ENCODE measurements at regions not wholly inside any gene's neighbourhood (a gene's known extent, or its start where the extent isn't known, plus 50 kb on each side); places are given as distances from the start of the nearest gene placed in this dataset.

- Histone ChIP-seq H3K27ac (ENCODE audit: low read depth, low read length) (no peak overlapping the region), H3K4me1 (ENCODE audit: control insufficient read depth in 5 of 5, insufficient read depth in 5 of 5, low read length in 5 of 5) (peaks cover 0 to 25% (median 0%) of the 10 kb centered on the region in 5 donors), H3K4me3 (ENCODE audit: low read depth in 1 of 5, low read length in 5 of 5) (no peak overlapping the region), H3K27me3 (ENCODE audit: control insufficient read depth in 5 of 5, insufficient read depth in 4 of 5, low read length in 5 of 5) (no peaks in the 10 kb centered on the region), H3K9me3 (ENCODE audit: control insufficient read depth in 5 of 5, low read length in 5 of 5) (no peaks in the 10 kb centered on the region), H3K36me3 (ENCODE audit: control insufficient read depth in 5 of 5, insufficient read depth in 5 of 5, low read length in 5 of 5) (no peaks in the 10 kb centered on the region), H3K9ac (ENCODE audit: low read length in 5 of 5) (no peak overlapping the region)
Measured at GRCh38 chr10:4683838-4684237, 142.2 kb upstream of the AKR1E2 start.

- no peaks in the 10 kb centered on the region for H3K36me3 ChIP-seq (ENCODE audit: control insufficient read depth in 5 of 5, insufficient read depth in 5 of 5, low read length in 5 of 5)
- no peak overlapping the region for H3K27ac ChIP-seq (ENCODE audit: low read depth, low read length)
- peaks cover 0 to 18% (median under 1%) of the 10 kb centered on the region in 5 donors for H3K4me1 ChIP-seq (ENCODE audit: control insufficient read depth in 5 of 5, insufficient read depth in 5 of 5, low read length in 5 of 5)
- no peak overlapping the region for H3K4me3 ChIP-seq (ENCODE audit: low read depth in 1 of 5, low read length in 5 of 5)
- no peaks in the 10 kb centered on the region for H3K9me3 ChIP-seq (ENCODE audit: control insufficient read depth in 5 of 5, low read length in 5 of 5)
- no peak overlapping the region for H3K9ac ChIP-seq (ENCODE audit: low read length in 5 of 5)
- no peaks in the 10 kb centered on the region for H3K27me3 ChIP-seq (ENCODE audit: control insufficient read depth in 5 of 5, insufficient read depth in 4 of 5, low read length in 5 of 5)
Measured at GRCh38 chr10:4683137-4683536, 142.9 kb upstream of the AKR1E2 start.

- H3K27ac ChIP-seq (ENCODE audit: low read depth, low read length) = no peak overlapping the region
- H3K36me3 ChIP-seq (ENCODE audit: control insufficient read depth in 5 of 5, insufficient read depth in 5 of 5, low read length in 5 of 5) = no peaks in the 10 kb centered on the region
- no peaks in the 10 kb centered on the region for H3K27me3 ChIP-seq (ENCODE audit: control insufficient read depth in 5 of 5, insufficient read depth in 4 of 5, low read length in 5 of 5)
- no peak overlapping the region for H3K9ac ChIP-seq (ENCODE audit: low read length in 5 of 5)
- H3K9me3 ChIP-seq (ENCODE audit: control insufficient read depth in 5 of 5, low read length in 5 of 5) = no peaks in the 10 kb centered on the region
- peaks cover 0 to 9% (median 3%) of the 10 kb centered on the region in 5 donors for H3K4me1 ChIP-seq (ENCODE audit: control insufficient read depth in 5 of 5, insufficient read depth in 5 of 5, low read length in 5 of 5)
- no peak overlapping the region for H3K4me3 ChIP-seq (ENCODE audit: low read depth in 1 of 5, low read length in 5 of 5)
Measured at GRCh38 chr10:4678951-4679671, 146.9 kb upstream of the AKR1E2 start.

DNA sequence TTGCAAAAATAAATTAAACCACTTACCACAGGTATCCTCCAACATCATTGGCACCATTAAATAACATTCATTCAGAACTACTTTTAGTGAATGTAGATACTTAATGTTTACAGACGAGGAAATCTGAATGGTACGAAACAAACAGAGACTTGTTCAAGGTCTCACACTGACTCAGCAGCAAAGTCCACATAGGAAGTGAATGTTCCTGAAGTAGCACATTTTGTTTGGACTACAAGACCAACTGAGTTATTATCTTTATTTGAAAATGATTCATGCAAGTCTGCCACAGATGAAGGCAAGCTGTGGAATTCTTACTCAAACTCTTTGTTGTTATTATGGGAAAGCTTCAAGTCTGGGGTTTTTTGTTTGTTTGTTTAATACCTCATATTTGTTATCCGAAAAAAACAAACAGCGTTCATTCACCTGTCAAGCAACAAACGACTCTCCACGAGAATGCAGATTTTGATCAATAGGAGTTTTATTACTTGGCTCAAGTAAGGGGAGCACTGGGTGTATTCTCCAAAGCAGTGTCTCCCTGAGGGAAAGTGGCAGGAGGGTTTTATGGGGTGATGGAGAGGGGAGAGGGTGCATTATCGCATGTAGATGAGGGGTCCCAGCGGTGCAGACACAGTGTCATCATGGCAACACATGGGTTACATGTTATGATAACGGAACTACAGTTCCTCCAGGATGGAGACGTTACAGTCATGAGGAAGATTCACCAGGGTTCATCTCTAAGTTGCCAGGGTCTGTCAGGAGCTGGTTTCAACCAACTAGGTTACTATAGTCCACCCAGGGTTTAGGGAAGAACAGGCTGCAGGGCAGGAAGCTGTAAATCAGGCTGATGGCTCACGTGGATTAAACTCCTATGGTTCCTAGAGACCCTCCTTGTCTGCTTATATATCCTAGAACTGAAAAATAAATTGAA is 147.7 kb upstream of the AKR1E2 start:
- Histone ChIP-seq H3K4me1 (ENCODE audit: control insufficient read depth in 5 of 5, insufficient read depth in 5 of 5, low read length in 5 of 5) (peaks cover 0 to 9% (median 3%) of the 10 kb centered on the region in 5 donors), H3K4me3 (ENCODE audit: low read depth in 1 of 5, low read length in 5 of 5) (no peak overlapping the region), H3K9me3 (ENCODE audit: control insufficient read depth in 5 of 5, low read length in 5 of 5) (no peaks in the 10 kb centered on the region), H3K36me3 (ENCODE audit: control insufficient read depth in 5 of 5, insufficient read depth in 5 of 5, low read length in 5 of 5) (no peaks in the 10 kb centered on the region), H3K9ac (ENCODE audit: low read length in 5 of 5) (no peak overlapping the region), H3K27ac (ENCODE audit: low read depth, low read length) (no peak overlapping the region), H3K27me3 (ENCODE audit: control insufficient read depth in 5 of 5, insufficient read depth in 4 of 5, low read length in 5 of 5) (no peaks in the 10 kb centered on the region)

GRCh38 chr10:4677296-4678021 is 148.5 kb upstream of the AKR1E2 start:
- H3K4me1 ChIP-seq (ENCODE audit: control insufficient read depth in 5 of 5, insufficient read depth in 5 of 5, low read length in 5 of 5) = peaks cover 0 to 9% (median 3%) of the 10 kb centered on the region in 5 donors
- H3K9me3 ChIP-seq (ENCODE audit: control insufficient read depth in 5 of 5, low read length in 5 of 5) = no peaks in the 10 kb centered on the region
- no peaks in the 10 kb centered on the region for H3K27me3 ChIP-seq (ENCODE audit: control insufficient read depth in 5 of 5, insufficient read depth in 4 of 5, low read length in 5 of 5)
- no peaks in the 10 kb centered on the region for H3K36me3 ChIP-seq (ENCODE audit: control insufficient read depth in 5 of 5, insufficient read depth in 5 of 5, low read length in 5 of 5)
- H3K27ac ChIP-seq (ENCODE audit: low read depth, low read length) = no peak overlapping the region
- no peak overlapping the region for H3K4me3 ChIP-seq (ENCODE audit: low read depth in 1 of 5, low read length in 5 of 5)
- no peak overlapping the region for H3K9ac ChIP-seq (ENCODE audit: low read length in 5 of 5)

DNA sequence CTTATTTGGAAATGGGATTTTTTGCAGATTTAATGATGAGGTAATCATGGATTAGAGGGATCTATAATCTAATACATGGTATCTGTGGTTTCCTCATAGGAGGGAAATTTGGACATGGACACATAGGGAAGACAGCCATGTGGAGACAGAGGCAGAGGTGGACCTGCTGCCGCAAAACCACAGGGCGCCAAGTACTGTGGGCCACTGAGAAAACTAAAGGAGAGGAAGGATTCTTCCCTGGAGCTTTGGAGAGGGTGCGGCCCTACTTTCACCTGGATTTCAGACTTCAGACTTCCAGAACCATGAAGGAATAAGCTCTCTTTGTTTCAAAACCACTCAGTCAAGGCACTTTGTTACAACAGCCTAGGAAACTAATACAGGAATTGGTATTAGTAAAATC is 149.4 kb upstream of the AKR1E2 start:
- H3K36me3 ChIP-seq (ENCODE audit: control insufficient read depth in 5 of 5, insufficient read depth in 5 of 5, low read length in 5 of 5) = no peaks in the 10 kb centered on the region
- H3K9ac ChIP-seq (ENCODE audit: low read length in 5 of 5) = no peak overlapping the region
- H3K27ac ChIP-seq (ENCODE audit: low read depth, low read length) = no peak overlapping the region
- H3K4me1 ChIP-seq (ENCODE audit: control insufficient read depth in 5 of 5, insufficient read depth in 5 of 5, low read length in 5 of 5) = peaks cover 0 to 9% (median 3%) of the 10 kb centered on the region in 5 donors
- no peaks in the 10 kb centered on the region for H3K9me3 ChIP-seq (ENCODE audit: control insufficient read depth in 5 of 5, low read length in 5 of 5)
- H3K4me3 ChIP-seq (ENCODE audit: low read depth in 1 of 5, low read length in 5 of 5) = no peak overlapping the region
- no peaks in the 10 kb centered on the region for H3K27me3 ChIP-seq (ENCODE audit: control insufficient read depth in 5 of 5, insufficient read depth in 4 of 5, low read length in 5 of 5)

DNA sequence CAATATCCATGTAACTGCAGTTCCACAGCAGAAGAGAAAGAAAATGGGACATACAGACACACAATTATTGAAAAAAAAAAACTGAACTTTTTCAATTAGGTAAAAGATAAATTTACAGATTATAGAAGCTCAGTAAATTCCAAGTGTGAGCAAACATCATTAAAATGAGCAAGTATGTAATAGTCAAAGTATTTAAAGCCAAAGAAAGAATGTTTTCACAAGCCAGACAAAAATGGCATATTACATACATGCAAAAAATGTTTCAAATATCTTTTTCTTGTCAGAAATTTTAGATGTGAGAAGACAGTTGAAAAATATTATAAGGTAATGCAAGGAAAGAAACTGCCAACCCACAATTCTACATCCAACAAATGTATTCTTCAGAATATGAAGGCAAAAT is 150.2 kb upstream of the AKR1E2 start:
- H3K4me3 ChIP-seq (ENCODE audit: low read depth in 1 of 5, low read length in 5 of 5) = no peak overlapping the region
- peaks cover 0 to 9% (median 3%) of the 10 kb centered on the region in 5 donors for H3K4me1 ChIP-seq (ENCODE audit: control insufficient read depth in 5 of 5, insufficient read depth in 5 of 5, low read length in 5 of 5)
- H3K9me3 ChIP-seq (ENCODE audit: control insufficient read depth in 5 of 5, low read length in 5 of 5) = no peaks in the 10 kb centered on the region
- H3K9ac ChIP-seq (ENCODE audit: low read length in 5 of 5) = no peak overlapping the region
- no peaks in the 10 kb centered on the region for H3K27me3 ChIP-seq (ENCODE audit: control insufficient read depth in 5 of 5, insufficient read depth in 4 of 5, low read length in 5 of 5)
- H3K27ac ChIP-seq (ENCODE audit: low read depth, low read length) = no peak overlapping the region
- no peaks in the 10 kb centered on the region for H3K36me3 ChIP-seq (ENCODE audit: control insufficient read depth in 5 of 5, insufficient read depth in 5 of 5, low read length in 5 of 5)

- Histone ChIP-seq H3K9ac (ENCODE audit: low read length in 5 of 5) (no peak overlapping the region), H3K4me1 (ENCODE audit: control insufficient read depth in 5 of 5, insufficient read depth in 5 of 5, low read length in 5 of 5) (peaks cover 0 to 9% (median 4%) of the 10 kb centered on the region in 5 donors), H3K9me3 (ENCODE audit: control insufficient read depth in 5 of 5, low read length in 5 of 5) (peaks cover 0 to 8% (median 0%) of the 10 kb centered on the region in 5 donors), H3K4me3 (ENCODE audit: low read depth in 1 of 5, low read length in 5 of 5) (no peak overlapping the region), H3K36me3 (ENCODE audit: control insufficient read depth in 5 of 5, insufficient read depth in 5 of 5, low read length in 5 of 5) (no peaks in the 10 kb centered on the region), H3K27ac (ENCODE audit: low read depth, low read length) (no peak overlapping the region), H3K27me3 (ENCODE audit: control insufficient read depth in 5 of 5, insufficient read depth in 4 of 5, low read length in 5 of 5) (no peaks in the 10 kb centered on the region)
Measured at GRCh38 chr10:4673279-4674040, 152.5 kb upstream of the AKR1E2 start.

- no peak overlapping the region for H3K27ac ChIP-seq (ENCODE audit: low read depth, low read length)
- no peaks in the 10 kb centered on the region for H3K36me3 ChIP-seq (ENCODE audit: control insufficient read depth in 5 of 5, insufficient read depth in 5 of 5, low read length in 5 of 5)
- H3K4me3 ChIP-seq (ENCODE audit: low read depth in 1 of 5, low read length in 5 of 5) = peak overlapping the region in 1 of 5 donors; percentile 56
- peaks cover 0 to 4% (median under 1%) of the 10 kb centered on the region in 5 donors for H3K4me1 ChIP-seq (ENCODE audit: control insufficient read depth in 5 of 5, insufficient read depth in 5 of 5, low read length in 5 of 5)
- H3K27me3 ChIP-seq (ENCODE audit: control insufficient read depth in 5 of 5, insufficient read depth in 4 of 5, low read length in 5 of 5) = no peaks in the 10 kb centered on the region
- peak overlapping the region in 1 of 5 donors; percentile 53 for H3K9ac ChIP-seq (ENCODE audit: low read length in 5 of 5)
- peaks cover 0 to 8% (median 0%) of the 10 kb centered on the region in 5 donors for H3K9me3 ChIP-seq (ENCODE audit: control insufficient read depth in 5 of 5, low read length in 5 of 5)
Measured at GRCh38 chr10:4672201-4672600, 153.8 kb upstream of the AKR1E2 start.
